ENCODE measurements at regions not wholly inside any gene's neighbourhood (a gene's known extent, or its start where the extent isn't known, plus 50 kb on each side); places are given as distances from the start of the nearest gene placed in this dataset.

DNA sequence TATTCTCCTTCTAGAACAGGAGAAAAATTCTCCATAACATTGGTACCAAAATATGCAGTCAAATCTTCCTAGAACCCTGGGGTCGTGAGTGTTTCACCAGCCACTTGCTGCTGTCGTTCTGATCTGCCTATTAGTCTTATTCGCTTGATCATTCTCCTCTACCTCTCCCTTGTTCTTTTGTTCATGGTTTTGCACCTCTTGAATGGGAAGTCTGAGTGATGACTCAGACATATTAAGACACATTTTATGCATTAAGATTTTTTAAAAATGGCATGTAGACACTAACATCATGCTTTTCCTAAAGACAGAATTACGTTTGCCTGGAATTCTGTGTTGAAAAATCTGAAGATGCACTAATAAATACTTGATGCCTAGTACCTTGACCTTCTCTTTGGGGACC, 159.2 kb upstream of the LRIG3 start:
- DNase-seq (ENCODE audit: low spot score) = no peak
- in situ Hi-C loops (cut with MboI; ENCODE audit: low sequenced_read_pairs, unreplicated experiment) = no loop called here
- TF ChIP-seq, protein P1, sequence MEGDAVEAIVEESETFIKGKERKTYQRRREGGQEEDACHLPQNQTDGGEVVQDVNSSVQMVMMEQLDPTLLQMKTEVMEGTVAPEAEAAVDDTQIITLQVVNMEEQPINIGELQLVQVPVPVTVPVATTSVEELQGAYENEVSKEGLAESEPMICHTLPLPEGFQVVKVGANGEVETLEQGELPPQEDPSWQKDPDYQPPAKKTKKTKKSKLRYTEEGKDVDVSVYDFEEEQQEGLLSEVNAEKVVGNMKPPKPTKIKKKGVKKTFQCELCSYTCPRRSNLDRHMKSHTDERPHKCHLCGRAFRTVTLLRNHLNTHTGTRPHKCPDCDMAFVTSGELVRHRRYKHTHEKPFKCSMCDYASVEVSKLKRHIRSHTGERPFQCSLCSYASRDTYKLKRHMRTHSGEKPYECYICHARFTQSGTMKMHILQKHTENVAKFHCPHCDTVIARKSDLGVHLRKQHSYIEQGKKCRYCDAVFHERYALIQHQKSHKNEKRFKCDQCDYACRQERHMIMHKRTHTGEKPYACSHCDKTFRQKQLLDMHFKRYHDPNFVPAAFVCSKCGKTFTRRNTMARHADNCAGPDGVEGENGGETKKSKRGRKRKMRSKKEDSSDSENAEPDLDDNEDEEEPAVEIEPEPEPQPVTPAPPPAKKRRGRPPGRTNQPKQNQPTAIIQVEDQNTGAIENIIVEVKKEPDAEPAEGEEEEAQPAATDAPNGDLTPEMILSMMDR (IDR thresholded peaks at IDR 0.05; ENCODE audit: borderline replicate concordance, control extremely low read depth, extremely low read depth, insufficient read depth, missing control alignments) = no peak

DNA sequence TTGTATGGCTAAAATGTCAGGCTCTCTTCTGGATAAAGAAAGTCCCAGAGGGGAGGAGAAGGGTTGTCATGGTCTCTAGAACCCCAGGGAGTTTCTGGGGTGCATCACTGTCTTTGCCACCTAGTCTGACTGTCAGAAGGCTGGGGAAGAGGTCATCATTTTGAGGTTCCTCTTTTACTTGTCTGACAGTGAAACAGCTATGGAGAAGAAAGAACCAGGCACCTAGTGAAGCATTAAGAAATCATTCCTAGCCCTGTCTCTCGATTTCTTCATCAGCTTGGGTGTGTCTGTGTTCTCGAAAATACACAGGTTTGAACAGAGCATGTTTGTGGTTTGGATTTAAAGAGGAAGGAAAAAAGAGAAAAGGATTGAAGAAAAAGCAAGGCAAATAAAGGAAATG, 158.7 kb upstream of the LRIG3 start:
- no peak for DNase-seq (ENCODE audit: low spot score)
- in situ Hi-C loops (cut with MboI; ENCODE audit: low sequenced_read_pairs, unreplicated experiment) = no loop called here
- TF ChIP-seq, protein P1 (IDR thresholded peaks at IDR 0.05; ENCODE audit: borderline replicate concordance, control extremely low read depth, extremely low read depth, insufficient read depth, missing control alignments) = no peak

DNA sequence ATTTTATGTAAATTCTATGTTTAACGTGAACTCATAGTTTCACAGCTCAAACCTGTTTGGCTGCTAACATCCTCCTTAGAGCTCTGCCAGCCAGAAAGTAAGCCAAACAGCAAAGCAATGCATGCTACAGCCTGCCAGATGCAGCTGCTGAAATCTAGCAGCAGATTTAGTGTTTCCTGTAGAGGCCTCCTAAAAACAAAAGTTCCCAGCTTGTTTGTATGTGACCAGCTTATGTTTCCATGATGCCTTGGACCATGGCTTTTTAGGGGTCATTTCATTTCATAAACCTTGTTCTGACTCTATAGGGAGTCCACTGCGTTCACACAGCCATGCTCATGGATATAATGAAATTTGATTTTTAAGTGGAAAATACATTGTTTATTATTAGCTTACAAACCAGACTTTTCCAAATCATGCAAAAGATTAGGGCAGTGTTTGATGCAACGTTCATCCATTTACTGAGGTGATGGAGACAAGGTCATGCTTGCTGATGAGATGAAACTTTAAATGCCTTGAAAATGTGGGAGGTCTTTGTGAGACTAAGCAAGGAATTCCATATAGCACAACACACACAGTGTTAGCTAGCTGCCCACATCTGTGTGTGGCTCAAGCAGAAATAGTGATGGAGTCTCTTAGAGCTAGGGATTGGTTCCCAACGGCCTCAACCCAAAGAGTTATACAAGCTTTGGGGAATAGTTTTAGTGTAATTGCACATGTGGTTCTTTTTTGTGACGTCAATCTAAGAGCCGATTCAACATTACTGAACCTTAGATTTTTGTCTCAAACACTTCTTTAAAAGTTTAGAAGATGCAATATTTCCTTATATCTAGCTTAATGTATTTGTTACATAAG, 157.5 kb upstream of the LRIG3 start:
- TF ChIP-seq, protein P1 (IDR thresholded peaks at IDR 0.05; ENCODE audit: borderline replicate concordance, control extremely low read depth, extremely low read depth, insufficient read depth, missing control alignments) = no peak
- in situ Hi-C loops (cut with MboI; ENCODE audit: low sequenced_read_pairs, unreplicated experiment) = no loop called here
- DNase-seq (ENCODE audit: low spot score) = no peak

DNA sequence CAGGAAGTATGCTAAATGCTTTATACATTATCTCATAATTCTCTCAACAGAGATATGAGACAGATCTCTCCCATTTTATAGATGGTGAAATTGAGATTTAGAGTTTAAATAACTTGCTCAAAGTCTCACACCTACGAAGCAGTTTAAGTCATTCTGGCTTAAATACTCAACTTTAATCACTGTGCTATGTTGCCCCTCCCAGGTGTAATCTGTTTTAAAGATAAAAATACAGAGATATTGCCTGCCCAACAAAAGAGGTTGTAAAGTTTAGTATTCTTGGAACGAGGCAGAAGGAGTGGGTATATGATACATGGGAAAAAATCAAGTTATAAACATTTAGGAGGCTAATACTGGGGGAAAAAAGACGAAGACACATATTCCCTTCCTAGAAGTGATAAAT, 156.8 kb upstream of the LRIG3 start:
- no peak for DNase-seq (ENCODE audit: low spot score)
- TF ChIP-seq, protein P1 (IDR thresholded peaks at IDR 0.05; ENCODE audit: borderline replicate concordance, control extremely low read depth, extremely low read depth, insufficient read depth, missing control alignments) = no peak
- in situ Hi-C loops (cut with MboI; ENCODE audit: low sequenced_read_pairs, unreplicated experiment) = no loop called here

DNA sequence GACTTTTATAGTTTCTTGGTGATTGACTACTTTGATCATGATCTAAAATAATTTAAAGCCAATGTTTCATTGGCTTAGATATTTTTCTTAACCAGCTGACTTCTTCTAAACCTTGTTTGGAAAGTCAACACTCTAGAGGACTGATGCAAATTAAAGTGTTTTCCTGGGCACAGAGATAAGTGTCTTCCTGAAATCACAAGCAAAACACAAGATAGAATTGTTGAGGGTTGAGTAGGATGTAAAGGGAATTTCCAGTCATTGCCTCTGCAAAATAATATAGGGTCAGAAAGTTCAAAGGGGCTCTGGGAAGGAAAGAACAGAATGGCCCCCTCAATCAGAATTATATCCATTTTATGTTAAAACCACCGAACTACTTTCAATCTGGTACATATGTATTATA, 156.3 kb upstream of the LRIG3 start:
- TF ChIP-seq, protein P1 (IDR thresholded peaks at IDR 0.05; ENCODE audit: borderline replicate concordance, control extremely low read depth, extremely low read depth, insufficient read depth, missing control alignments) = no peak
- DNase-seq (ENCODE audit: low spot score) = no peak
- in situ Hi-C loops (cut with MboI; ENCODE audit: low sequenced_read_pairs, unreplicated experiment) = no loop called here

DNA sequence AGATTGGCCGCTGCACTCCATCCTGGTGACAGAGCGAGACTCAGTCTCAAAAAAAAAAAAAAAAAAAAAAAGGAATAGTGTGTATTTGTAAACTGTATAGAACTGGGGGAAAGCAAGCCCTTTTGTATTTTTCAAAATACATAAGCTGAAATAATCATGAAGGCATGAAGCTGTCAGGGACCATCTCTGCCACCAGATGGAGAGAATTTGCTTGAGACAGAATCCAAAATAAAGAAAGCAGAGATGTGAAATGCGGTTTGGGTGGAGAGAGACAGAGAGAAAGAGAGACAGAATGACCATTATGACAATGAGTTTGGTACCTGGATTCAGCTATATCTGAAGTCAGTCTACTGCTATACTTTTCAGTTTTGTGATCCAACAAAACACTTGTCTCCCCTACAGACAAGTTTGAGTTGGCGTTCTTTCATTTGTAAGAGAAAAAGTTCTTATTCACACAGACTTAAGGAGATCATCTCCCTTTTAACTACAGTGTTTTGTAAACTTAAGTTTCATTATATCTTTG, 155.7 kb upstream of the LRIG3 start:
- no peak for DNase-seq (ENCODE audit: low spot score)
- in situ Hi-C loops (cut with MboI; ENCODE audit: low sequenced_read_pairs, unreplicated experiment) = no loop called here
- TF ChIP-seq, protein P1 (IDR thresholded peaks at IDR 0.05; ENCODE audit: borderline replicate concordance, control extremely low read depth, extremely low read depth, insufficient read depth, missing control alignments) = no peak
